ENCODE measurements at regions not wholly inside any gene's neighbourhood (a gene's known extent, or its start where the extent isn't known, plus 50 kb on each side); places are given as distances from the start of the nearest gene placed in this dataset.

GRCh38 chr7:25889765-25890164 is 262.2 kb upstream of the NFE2L3 start:
- Mint-ChIP-seq H3K27ac (no peak overlapping the region), H3K4me3 (no peak overlapping the region), H3K4me1 (peaks cover 19% of the 10 kb centered on the region), H3K9me3 (no peaks in the 10 kb centered on the region), H3K36me3 (ENCODE audit: low read depth) (no peaks in the 10 kb centered on the region), H3K27me3 (peaks cover 36% of the 10 kb centered on the region)
- ATAC-seq (ENCODE audit: low read depth): no peak
- intact Hi-C loops (cut with micrococcal nuclease): loop anchor here (5.0 kb wide), 1 partner anchor 188 kb away; no protein-coding TSS in a partner anchor
- ChIA-PET CTCF (interaction anchor here (1.2 to 7.6 kb wide), 2 partner anchors 473 to 475 kb away, joined by 4 to 146 read pairs; no protein-coding TSS in a partner anchor), POLR2A (no interaction called here)
- DNase-seq: no peak
- TF ChIP-seq CTCF (IDR thresholded peaks at IDR 0.05): no peak

DNA sequence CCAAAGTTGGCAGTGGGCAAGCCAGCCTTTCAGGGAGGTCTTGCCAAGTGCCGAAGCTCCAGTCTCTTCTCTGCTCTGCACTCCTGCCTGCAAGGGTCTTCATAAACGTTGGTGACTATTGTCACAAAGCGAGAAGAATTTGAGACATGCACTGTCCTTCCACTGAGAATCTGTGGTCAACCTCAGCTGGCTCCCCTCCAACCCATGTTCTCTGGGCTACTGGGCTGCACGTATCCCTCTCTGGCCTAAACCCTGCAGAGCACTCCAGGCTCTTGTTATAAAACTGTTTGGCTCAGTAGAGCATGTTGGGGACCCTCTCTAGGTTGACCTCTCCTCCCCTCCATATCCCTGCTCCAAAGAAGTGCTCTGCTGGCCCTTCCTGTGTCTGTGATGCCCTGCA is 260.4 kb upstream of the NFE2L3 start:
- intact Hi-C loops (cut with micrococcal nuclease): loop anchor here (5.0 kb wide), 1 partner anchor 186 kb away; no protein-coding TSS in a partner anchor
- TF ChIP-seq CTCF (IDR thresholded peaks at IDR 0.05): no peak
- Mint-ChIP-seq H3K27ac (no peak overlapping the region), H3K9me3 (no peaks in the 10 kb centered on the region), H3K4me3 (no peak overlapping the region), H3K36me3 (ENCODE audit: low read depth) (no peaks in the 10 kb centered on the region), H3K27me3 (peaks cover 31% of the 10 kb centered on the region), H3K4me1 (peaks cover 32% of the 10 kb centered on the region)
- no peak for DNase-seq
- POLR2A ChIA-PET: interaction anchor here (1.8 kb wide), 1 partner anchor 473 kb away, joined by 5 read pairs; no protein-coding TSS in a partner anchor
- no peak for ATAC-seq (ENCODE audit: low read depth)
- CTCF ChIA-PET: interaction anchor here (0.8 to 7.6 kb wide), 5 partner anchors 168 to 1288 kb away, joined by 3 to 146 read pairs (median 9); no protein-coding TSS in a partner anchor

DNA sequence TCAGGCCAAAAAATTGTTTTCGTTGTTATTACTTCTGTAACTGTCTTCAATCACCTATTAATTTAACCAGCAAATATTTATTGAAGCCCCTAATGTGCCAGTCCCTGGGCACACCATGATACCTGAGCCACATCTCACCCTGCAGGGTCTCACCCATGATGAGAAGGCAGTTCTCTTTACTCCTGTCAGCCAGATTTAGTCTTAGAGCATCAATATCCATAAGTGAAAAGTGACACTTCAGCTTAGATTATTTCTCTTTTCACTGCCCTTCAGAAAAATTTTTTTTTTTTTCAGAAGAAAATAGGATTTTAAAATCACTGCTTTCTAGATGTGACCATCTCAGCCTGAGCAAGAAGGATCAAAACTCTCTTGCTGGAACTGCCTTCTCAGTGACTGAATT is 258.6 kb upstream of the NFE2L3 start:
- ChIA-PET CTCF (interaction anchor here (0.7 to 7.6 kb wide), 32 partner anchors 12 to 1286 kb away, joined by 3 to 146 read pairs (median 6); partner anchors contain the start of gene CBX3), POLR2A (interaction anchor here (1.1 to 5.2 kb wide), 5 partner anchors 75 to 1268 kb away, joined by 3 to 58 read pairs (median 4); partner anchors contain the start of genes CBX3 and HNRNPA2B1)
- no peak for DNase-seq
- ATAC-seq (ENCODE audit: low read depth): no peak
- H3K4me1 Mint-ChIP-seq: peaks cover 32% of the 10 kb centered on the region
- intact Hi-C loops (cut with micrococcal nuclease): loop anchor here (1.0 to 5.0 kb wide), 3 partner anchors 168 to 472 kb away; no protein-coding TSS in a partner anchor
- no peak overlapping the region for H3K27ac Mint-ChIP-seq
- H3K27me3 Mint-ChIP-seq: peaks cover 36% of the 10 kb centered on the region
- peak overlapping the region; percentile 80 for H3K4me3 Mint-ChIP-seq
- no peaks in the 10 kb centered on the region for H3K9me3 Mint-ChIP-seq
- TF ChIP-seq CTCF (IDR thresholded peaks at IDR 0.05): no peak
- H3K36me3 Mint-ChIP-seq (ENCODE audit: low read depth): no peaks in the 10 kb centered on the region

DNA sequence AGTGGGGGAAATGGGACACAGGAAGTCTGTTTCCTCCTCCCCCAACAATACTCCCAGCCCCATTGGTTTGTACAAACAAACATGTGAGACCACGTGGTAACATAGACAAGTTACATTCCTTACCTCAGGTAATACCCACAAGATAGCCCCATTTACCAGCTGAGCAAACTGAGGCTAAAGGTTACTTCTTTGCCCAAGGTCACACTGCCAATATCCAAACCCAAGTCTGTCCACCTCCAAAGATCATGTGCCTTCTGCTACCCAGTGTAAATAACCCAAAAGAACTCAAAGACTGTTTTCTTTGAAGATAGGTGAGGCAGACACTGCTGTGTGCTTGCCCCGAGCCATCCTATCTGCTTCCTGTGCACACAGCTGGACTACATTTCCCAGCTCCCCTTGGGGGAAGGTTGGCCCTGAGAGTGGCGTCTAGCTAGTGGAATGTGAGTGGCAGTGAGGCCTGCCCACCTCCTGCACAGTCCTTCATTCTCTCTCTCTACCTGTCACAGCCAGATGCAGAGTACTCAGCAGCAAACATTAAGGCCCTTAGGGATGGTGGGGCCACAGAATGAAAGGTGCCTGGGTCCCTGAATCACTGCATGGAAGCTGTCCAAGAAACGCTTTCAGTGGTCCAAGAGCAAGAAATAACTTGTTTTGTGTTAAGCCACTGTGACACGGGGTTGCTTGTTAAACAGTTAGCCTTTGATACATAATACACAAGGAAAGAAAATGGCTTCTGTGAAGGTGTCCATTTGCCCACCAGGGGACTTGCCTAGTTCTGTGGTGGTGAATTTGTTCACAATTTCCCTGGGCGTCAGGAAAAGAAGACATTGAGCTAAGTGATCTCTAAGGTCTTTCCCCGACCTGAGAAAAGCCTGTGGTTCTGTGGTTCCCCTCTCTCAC is 257.7 kb upstream of the NFE2L3 start:
- Mint-ChIP-seq H3K4me1 (peaks cover 32% of the 10 kb centered on the region), H3K9me3 (no peaks in the 10 kb centered on the region), H3K27me3 (peaks cover 34% of the 10 kb centered on the region), H3K4me3 (peak overlapping the region; percentile 75), H3K36me3 (ENCODE audit: low read depth) (no peaks in the 10 kb centered on the region), H3K27ac (peak overlapping the region; percentile 12)
- CTCF ChIA-PET: interaction anchor here (1.0 to 7.6 kb wide), 18 partner anchors 12 to 1267 kb away, joined by 3 to 146 read pairs (median 10); partner anchors contain the start of gene HNRNPA2B1
- intact Hi-C loops (cut with micrococcal nuclease): loop anchor here (2.0 to 5.0 kb wide), 3 partner anchors 57 to 307 kb away; partner anchors contain the start of genes CBX3 and HNRNPA2B1
- no peak for DNase-seq
- ATAC-seq (ENCODE audit: low read depth): peak; percentile 49
- TF ChIP-seq CTCF (IDR thresholded peaks at IDR 0.05): no peak
- POLR2A ChIA-PET: interaction anchor here (0.6 to 5.2 kb wide), 9 partner anchors 71 to 800 kb away, joined by 3 to 58 read pairs (median 4); partner anchors contain the start of genes CBX3, HNRNPA2B1 and NFE2L3
